ENCODE measurements at regions not wholly inside any gene's neighbourhood (a gene's known extent, or its start where the extent isn't known, plus 50 kb on each side); places are given as distances from the start of the nearest gene placed in this dataset.

- TF ChIP-seq PML (IDR thresholded peaks at IDR 0.05; ENCODE audit: low read length): no peak
Observed at GRCh38 chr16:82345318-82345717, 175.3 kb upstream of the MPHOSPH6 start (continued).

GRCh38 chr16:82344157-82344556 is 174.1 kb upstream of the MPHOSPH6 start:
- CTCF ChIA-PET: interaction anchor here (0.7 to 2.5 kb wide), 8 partner anchors 9 to 102 kb away, joined by 3 to 25 read pairs (median 3); no protein-coding TSS in a partner anchor
- SMC1A ChIA-PET (ENCODE audit: uncharacterized antibody, unreplicated experiment): interaction anchor here (0.7 to 1.5 kb wide), 3 partner anchors 80 to 286 kb away, joined by 4 read pairs; no protein-coding TSS in a partner anchor
- DNase-seq (ENCODE audit: low read depth, low spot score): no peak
- no peaks in the 10 kb centered on the region for H3K27me3 ChIP-seq (replicated peaks in 1 of 2; ENCODE audit: control insufficient read depth in 2 of 2, insufficient read depth in 2 of 2, low read length in 1 of 2)
- RAD21 ChIA-PET (ENCODE audit: unreplicated experiment): interaction anchor here (1.8 kb wide), 1 partner anchor 81 kb away, joined by 13 read pairs; no protein-coding TSS in a partner anchor
- POLR2A ChIA-PET: no interaction called here
- H3K9ac ChIP-seq (ENCODE audit: control insufficient read depth, insufficient read depth, low read length): no peak overlapping the region
- no peaks in the 10 kb centered on the region for H3K9me3 ChIP-seq (replicated peaks; ENCODE audit: control insufficient read depth, insufficient read depth, low read length)
- 7% methylated on average over 4 of the region's 4 CpGs for WGBS (ENCODE audit: insufficient coverage, insufficient replicate concordance, low lambda C conversion rate, missing lambda C conversion rate)
- intact Hi-C loops (cut with micrococcal nuclease; ENCODE audit: unreplicated experiment): no loop called here
- BruUV-seq (replicated peaks): no TSS peak
- no peak overlapping the region for H3K4me3 ChIP-seq
- no peaks in the 10 kb centered on the region for H3K36me3 ChIP-seq (ENCODE audit: control insufficient read depth in 2 of 2, insufficient read depth in 2 of 2, low read length in 1 of 2)
- TF ChIP-seq HCFC1 (IDR thresholded peaks at IDR 0.05; ENCODE audit: low read length): no peak
- TF ChIP-seq CHD1 (IDR thresholded peaks at IDR 0.05; ENCODE audit: low read depth, low read length): no peak
- peak; percentile 26; the same call in 1 of the 2 replicates for TF ChIP-seq RAD21 (IDR thresholded peaks at IDR 0.05; ENCODE audit: insufficient read depth, low read depth, low read length)
- no peak for TF ChIP-seq ZNF622 (IDR thresholded peaks at IDR 0.05)
- no peak for TF ChIP-seq CBFB (IDR thresholded peaks at IDR 0.05; ENCODE audit: low read depth)
- TF ChIP-seq CTCF (IDR thresholded peaks at IDR 0.05 in 2 of 3, conservative IDR thresholded peaks at IDR 0.05 in 1 of 3; ENCODE audit: control insufficient read depth in 2 of 3, extremely low read depth in 1 of 3, insufficient read depth in 1 of 3, low read depth in 3 of 3, low read length in 3 of 3): peak; percentile 25 to 39 (median 31); a peak in 3 of 6 replicates
- no peak for TF ChIP-seq TCF12 (IDR thresholded peaks at IDR 0.05; ENCODE audit: low read depth, low read length)
- TF ChIP-seq DPF2 (IDR thresholded peaks at IDR 0.05): no peak
- TF ChIP-seq IKZF1 (conservative IDR thresholded peaks at IDR 0.05): no peak
- no peak overlapping the region for H3K27ac ChIP-seq (ENCODE audit: control insufficient read depth, insufficient read depth)
- no peaks in the 10 kb centered on the region for H3K79me2 ChIP-seq (ENCODE audit: control insufficient read depth, insufficient read depth, low read length)
- ATAC-seq: peak; percentile 48; the same call in 1 of the 3 replicates
- H4K20me1 ChIP-seq (ENCODE audit: control insufficient read depth, insufficient read depth): no peaks in the 10 kb centered on the region
- no peak overlapping the region for H2AFZ ChIP-seq (ENCODE audit: control insufficient read depth, low read depth, low read length)
- FAIRE-seq: no peak
- H3K4me2 ChIP-seq (ENCODE audit: control insufficient read depth, insufficient read depth): no peak overlapping the region
- in situ Hi-C loops (cut with MboI): no loop called here
- no peaks in the 10 kb centered on the region for H3K4me1 ChIP-seq (ENCODE audit: control insufficient read depth, insufficient read depth, low read length)

Measured in GM12878 (cell line).